ENCODE measurements at regions not wholly inside any gene's neighbourhood (a gene's known extent, or its start where the extent isn't known, plus 50 kb on each side); places are given as distances from the start of the nearest gene placed in this dataset.

DNA sequence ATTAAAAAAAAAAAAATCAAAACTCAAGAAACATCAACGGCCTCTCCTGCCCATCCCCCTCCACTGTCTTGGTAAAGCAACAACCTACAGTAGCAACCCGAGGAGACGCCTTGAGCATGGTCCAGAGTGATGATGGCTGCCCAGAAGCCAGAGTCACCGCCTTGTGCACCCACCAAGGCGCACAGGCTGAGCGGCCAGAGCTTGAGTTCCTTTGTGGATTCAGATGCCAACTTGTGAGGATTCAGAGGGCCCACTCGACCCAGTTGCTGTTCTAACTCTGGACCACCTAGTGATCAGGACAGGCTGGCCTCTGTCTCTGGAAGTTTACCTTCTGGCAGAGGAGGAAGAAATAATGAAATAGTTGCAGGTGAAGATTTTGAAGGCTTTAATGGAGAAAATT is 105.0 kb downstream of the PDCL3 start:
- no peaks in the 10 kb centered on the region for H3K9me3 ChIP-seq
- no peaks in the 10 kb centered on the region for H3K36me3 ChIP-seq
- ATAC-seq = no peak
- H3K27ac ChIP-seq = no peak overlapping the region
- DNase-seq = no peak
- no peak for TF ChIP-seq CTCF (IDR thresholded peaks at IDR 0.05)
- intact Hi-C loops (cut with DNase I) = no loop called here
- no peaks in the 10 kb centered on the region for H3K4me1 ChIP-seq
- no peaks in the 10 kb centered on the region for H3K27me3 ChIP-seq
- H3K4me3 ChIP-seq = no peak overlapping the region

DNA sequence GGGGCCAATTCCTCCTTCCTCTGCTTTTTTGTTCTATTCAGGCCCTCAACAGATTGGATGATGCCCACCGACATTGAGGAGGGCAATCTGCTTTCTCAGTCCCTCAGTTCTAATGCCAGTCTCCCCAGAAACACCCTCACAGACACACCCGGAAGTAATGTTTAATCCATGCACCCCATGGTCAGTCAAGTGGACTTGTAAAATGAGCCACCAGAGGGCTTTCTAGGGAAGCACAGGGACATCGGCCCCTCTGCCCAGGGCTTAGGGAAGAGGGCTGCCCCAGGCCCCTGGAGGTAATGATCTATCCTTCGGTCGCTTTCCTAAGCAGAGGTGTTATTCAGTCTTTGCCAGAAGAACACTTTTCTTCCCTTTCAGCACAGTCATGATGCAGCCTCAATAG is 107.4 kb downstream of the PDCL3 start:
- no peak for TF ChIP-seq CTCF (IDR thresholded peaks at IDR 0.05)
- Histone ChIP-seq H3K36me3 (no peaks in the 10 kb centered on the region), H3K4me3 (no peak overlapping the region), H3K27me3 (no peaks in the 10 kb centered on the region), H3K4me1 (no peaks in the 10 kb centered on the region), H3K27ac (no peak overlapping the region), H3K9me3 (no peaks in the 10 kb centered on the region)
- ATAC-seq (no peak), DNase-seq (no peak)
- intact Hi-C loops (cut with DNase I) = no loop called here

DNA sequence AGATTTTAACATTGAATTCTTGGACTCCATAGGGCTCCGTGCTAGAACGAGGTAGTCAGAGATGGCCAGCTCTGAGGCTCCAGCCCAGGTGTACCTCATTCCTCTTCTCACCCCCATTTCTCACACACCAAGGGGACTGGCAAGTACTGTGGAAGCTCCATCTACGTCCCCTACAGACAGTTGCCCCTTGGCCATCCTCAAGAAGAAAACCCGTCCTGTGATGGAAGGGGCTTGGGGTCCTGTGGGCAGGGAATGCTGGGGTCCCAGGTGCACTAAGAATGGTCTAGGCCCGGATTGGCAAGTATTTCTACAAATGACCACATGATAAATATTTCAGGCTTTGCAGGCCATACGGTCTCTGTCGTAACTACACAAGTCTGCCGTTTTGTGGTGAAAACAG is 110.3 kb downstream of the PDCL3 start:
- no peak for DNase-seq
- intact Hi-C loops (cut with DNase I) = no loop called here

GRCh38 chr2:100673691-100674485 is 111.1 kb downstream of the PDCL3 start:
- no peak overlapping the region for H3K27ac ChIP-seq
- no peaks in the 10 kb centered on the region for H3K9me3 ChIP-seq
- intact Hi-C loops (cut with DNase I) = no loop called here
- no peaks in the 10 kb centered on the region for H3K4me1 ChIP-seq
- H3K36me3 ChIP-seq = no peaks in the 10 kb centered on the region
- ATAC-seq (no peak), DNase-seq (peak in 2 of 4 donors; percentile 23 to 52)
- H3K27me3 ChIP-seq = no peaks in the 10 kb centered on the region
- no peak overlapping the region for H3K4me3 ChIP-seq
- no peak for TF ChIP-seq CTCF (IDR thresholded peaks at IDR 0.05)

More for the DNA sequence above, 110.3 kb downstream of the PDCL3 start:
- no peaks in the 10 kb centered on the region for H3K4me1 ChIP-seq
- no peak overlapping the region for H3K4me3 ChIP-seq
- H3K36me3 ChIP-seq = no peaks in the 10 kb centered on the region
- ATAC-seq = no peak
- H3K9me3 ChIP-seq = no peaks in the 10 kb centered on the region
- no peak for TF ChIP-seq CTCF (IDR thresholded peaks at IDR 0.05)
- no peaks in the 10 kb centered on the region for H3K27me3 ChIP-seq
- no peak overlapping the region for H3K27ac ChIP-seq

DNA sequence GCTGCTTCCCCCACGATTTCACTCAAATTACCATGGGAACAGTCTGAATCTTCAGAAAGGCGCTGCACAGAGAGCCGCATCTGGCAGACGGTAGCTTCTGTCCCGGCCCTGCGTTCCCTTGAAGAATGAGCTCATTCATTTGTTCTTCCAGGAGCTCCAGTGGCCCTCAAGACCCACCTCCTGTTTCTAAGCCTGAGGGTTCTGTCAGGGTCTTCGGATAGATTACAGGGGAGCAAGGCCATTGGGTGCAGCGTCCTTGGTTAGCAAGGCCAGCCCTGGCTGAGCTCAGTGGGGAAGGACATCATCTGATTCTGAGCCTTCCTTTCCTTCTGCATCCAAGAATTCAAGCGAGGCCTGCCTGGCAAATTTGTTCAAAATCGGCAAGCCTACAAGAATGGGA is 111.9 kb downstream of the PDCL3 start:
- no peak for ATAC-seq
- Histone ChIP-seq H3K36me3 (no peaks in the 10 kb centered on the region), H3K27ac (no peak overlapping the region), H3K4me3 (no peak overlapping the region), H3K27me3 (no peaks in the 10 kb centered on the region), H3K4me1 (no peaks in the 10 kb centered on the region), H3K9me3 (no peaks in the 10 kb centered on the region)
- DNase-seq = no peak
- no peak for TF ChIP-seq CTCF (IDR thresholded peaks at IDR 0.05)
- intact Hi-C loops (cut with DNase I) = no loop called here
